Stimulated activated CD4-positive, alpha-beta T cell treated with anti-CD3 and anti-CD28 coated beads, Interleukin-4, amount 100 ng/mL, for 24 hours (primary cell): ENCODE measurements at regions not wholly inside any gene's neighbourhood (a gene's known extent, or its start where the extent isn't known, plus 50 kb on each side); places are given as distances from the start of the nearest gene placed in this dataset.
"Not testable (repeated sequence)": the region's sequence is repeated elsewhere in the genome, so short reads cannot be mapped to it uniquely, and the experiment has no call there.

Source experiments
- DNase-seq: peaks from one replicate; pipeline ENCODE4 v3.0.0-alpha.2; 2020

GRCh38 chr4:164215113-164215741 lies 538.7 kb upstream of the SMIM31 start:
- no peak for DNase-seq

- no peak for DNase-seq
Measured at GRCh38 chr4:164221631-164222030, 532.3 kb upstream of the SMIM31 start.

- no peak for DNase-seq
Measured at GRCh38 chr4:164224871-164225270, 529.1 kb upstream of the SMIM31 start.

GRCh38 chr4:164229255-164229654 lies 524.7 kb upstream of the SMIM31 start:
- DNase-seq, result no peak

- no peak for DNase-seq
Measured at GRCh38 chr4:164239433-164239832, 514.5 kb upstream of the SMIM31 start.

GRCh38 chr4:164239976-164240375 lies 514.0 kb upstream of the SMIM31 start:
- no peak for DNase-seq

GRCh38 chr4:164251257-164251656 lies 502.7 kb upstream of the SMIM31 start:
- no peak for DNase-seq

- DNase-seq, result no peak
Measured at GRCh38 chr4:164252286-164252685, 501.6 kb upstream of the SMIM31 start.

- no peak for DNase-seq
Measured at GRCh38 chr4:164261831-164262230, 492.1 kb upstream of the SMIM31 start.

- not testable (repeated sequence) for DNase-seq
Measured at GRCh38 chr4:164262508-164262907, 491.4 kb upstream of the SMIM31 start.

GRCh38 chr4:164277414-164277813 lies 476.5 kb upstream of the SMIM31 start:
- DNase-seq, result not testable (repeated sequence)

- DNase-seq, result no peak
Measured at GRCh38 chr4:164287173-164287572, 466.8 kb upstream of the SMIM31 start.

GRCh38 chr4:164288578-164288977 lies 465.4 kb upstream of the SMIM31 start:
- DNase-seq, result no peak

GRCh38 chr4:164293203-164293602 lies 460.7 kb upstream of the SMIM31 start:
- no peak for DNase-seq

- DNase-seq, result no peak
Measured at GRCh38 chr4:164293743-164294142, 460.2 kb upstream of the SMIM31 start.

- no peak for DNase-seq
Measured at GRCh38 chr4:164301430-164301829, 452.5 kb upstream of the SMIM31 start.

- no peak for DNase-seq
Measured at GRCh38 chr4:164304101-164304639, 449.8 kb upstream of the SMIM31 start.

GRCh38 chr4:164304861-164305260 lies 449.1 kb upstream of the SMIM31 start:
- no peak for DNase-seq

GRCh38 chr4:164307262-164307661 lies 446.7 kb upstream of the SMIM31 start:
- no peak for DNase-seq

GRCh38 chr4:164312671-164313070 lies 441.3 kb upstream of the SMIM31 start:
- no peak for DNase-seq

- DNase-seq, result no peak
Measured at GRCh38 chr4:164313853-164314252, 440.1 kb upstream of the SMIM31 start.

GRCh38 chr4:164318350-164318749 lies 435.6 kb upstream of the SMIM31 start:
- DNase-seq, result no peak

GRCh38 chr4:164319688-164320087 lies 434.2 kb upstream of the SMIM31 start:
- no peak for DNase-seq

GRCh38 chr4:164320847-164321246 lies 433.1 kb upstream of the SMIM31 start:
- no peak for DNase-seq

- DNase-seq, result no peak
Measured at GRCh38 chr4:164326056-164326455, 427.9 kb upstream of the SMIM31 start.
